WTC11 (cell line): ENCODE measurements at regions not wholly inside any gene's neighbourhood (a gene's known extent, or its start where the extent isn't known, plus 50 kb on each side); places are given as distances from the start of the nearest gene placed in this dataset.

ENCODE experiments used
- CTCF ChIP-seq: fragments of 200-600 bp; IDR thresholded peaks from 2 replicates; pipeline ENCODE4 v1.8.0; 2022; ENCODE audit warnings: antibody characterized with exemption
- ELF4 ChIP-seq: sonication (generic); formaldehyde crosslinking; IDR thresholded peaks from 2 replicates; pipeline ENCODE4 v1.8.1; 2022; ENCODE audit warnings: low read depth, mild to moderate bottlenecking, moderate library complexity, missing genetic modification reagents
- SP1 ChIP-seq: sonication (generic); formaldehyde crosslinking; conservative IDR thresholded peaks from 2 replicates; pipeline ENCODE4 v1.8.1; 2022; ENCODE audit warnings: missing genetic modification reagents
- ZBTB21 ChIP-seq: sonication (generic); formaldehyde crosslinking; IDR thresholded peaks from 2 replicates; pipeline ENCODE4 v1.8.1; 2023; ENCODE audit warnings: mild to moderate bottlenecking, missing genetic modification reagents, borderline replicate concordance

- TF ChIP-seq ZBTB21 (CRISPR knock-in tag) (no peak), CTCF (no peak), ELF4 (CRISPR knock-in tag) (no peak), SP1 (CRISPR knock-in tag) (no peak)
These were observed 630.6 kb downstream of the QKI start for GRCh38 chr6:164045082-164045481.
